Ecto neural progenitor cell (in vitro differentiated cells): ENCODE measurements at regions not wholly inside any gene's neighbourhood (a gene's known extent, or its start where the extent isn't known, plus 50 kb on each side); places are given as distances from the start of the nearest gene placed in this dataset.
A peak's percentile ranks its signal among the peaks of the same experiment; 100 is the strongest.

Experiments
- DNase-seq: peaks from one replicate; pipeline ENCODE4 v3.0.0-alpha.2; 2018; ENCODE audit warnings: low spot score

DNA sequence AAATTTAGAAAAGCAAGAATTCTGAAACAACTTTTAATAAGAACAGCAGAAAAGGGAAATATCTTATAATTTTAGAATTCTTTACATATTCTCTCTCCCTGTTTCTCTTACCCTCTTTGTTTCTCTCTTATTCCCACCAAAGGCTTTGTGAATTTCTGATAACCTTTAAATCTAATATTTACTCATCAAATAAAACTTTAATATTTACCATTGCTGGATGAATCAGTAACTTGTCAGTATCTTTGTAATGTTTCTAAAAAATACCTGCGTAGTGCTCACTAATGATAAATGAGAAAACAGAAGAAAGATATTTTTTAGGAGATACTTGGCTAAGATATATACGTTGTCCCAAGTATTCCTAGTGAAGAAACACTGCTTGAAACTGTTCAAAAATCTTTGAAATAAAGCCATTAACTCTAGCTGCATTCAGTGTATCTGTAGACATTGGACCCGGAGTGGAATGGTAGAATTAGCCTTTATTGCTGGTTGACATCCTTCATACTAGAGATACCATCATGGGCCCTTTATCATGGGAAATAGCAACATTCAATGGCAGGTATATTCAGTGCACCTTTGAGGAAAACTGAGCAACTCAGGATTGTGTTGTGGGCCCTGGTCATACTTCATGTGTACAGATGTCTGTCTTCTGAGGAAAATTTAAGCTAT lies 2160.4 kb downstream of the MAT2B start:
- DNase-seq, result no peak

DNA sequence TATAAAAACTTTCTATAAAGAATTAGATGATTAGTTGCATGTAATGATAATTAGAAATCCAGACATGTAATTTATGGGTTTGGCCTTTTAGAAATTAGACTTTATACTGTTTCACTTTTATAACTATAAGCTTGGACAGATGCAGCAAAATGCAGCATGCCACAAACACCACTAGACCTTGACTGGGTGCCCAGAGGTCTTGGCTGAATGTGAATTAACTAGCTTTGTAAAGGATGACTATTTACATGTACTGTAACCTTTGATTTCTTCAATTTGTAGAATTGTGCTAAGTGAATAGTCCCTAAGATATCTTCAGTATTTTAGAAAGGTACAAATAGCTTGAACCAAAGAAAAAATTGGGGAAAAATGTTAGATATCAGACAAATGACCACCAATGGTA lies 2168.1 kb downstream of the MAT2B start:
- no peak for DNase-seq

DNA sequence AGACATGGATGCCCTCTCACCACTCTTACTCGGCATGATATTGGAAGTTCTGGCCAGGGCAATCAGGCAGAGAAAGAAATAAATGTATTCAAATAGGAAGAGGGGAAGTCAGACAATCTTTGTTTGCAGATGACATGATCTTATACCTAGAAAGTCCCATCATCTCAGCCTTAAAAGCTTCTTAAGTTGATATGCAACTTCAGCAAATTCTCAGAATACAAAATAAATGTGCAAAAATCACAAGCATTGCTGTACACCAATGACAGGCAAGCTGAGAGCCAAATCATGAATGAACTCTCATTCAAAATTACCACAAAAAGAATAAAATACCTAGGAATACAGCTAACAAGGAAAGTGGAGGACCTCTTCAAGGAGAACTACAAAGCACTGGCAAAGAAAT lies 2190.4 kb downstream of the MAT2B start:
- no peak for DNase-seq

GRCh38 chr5:165705960-165706359 lies 2200.5 kb downstream of the MAT2B start:
- no peak for DNase-seq

DNA sequence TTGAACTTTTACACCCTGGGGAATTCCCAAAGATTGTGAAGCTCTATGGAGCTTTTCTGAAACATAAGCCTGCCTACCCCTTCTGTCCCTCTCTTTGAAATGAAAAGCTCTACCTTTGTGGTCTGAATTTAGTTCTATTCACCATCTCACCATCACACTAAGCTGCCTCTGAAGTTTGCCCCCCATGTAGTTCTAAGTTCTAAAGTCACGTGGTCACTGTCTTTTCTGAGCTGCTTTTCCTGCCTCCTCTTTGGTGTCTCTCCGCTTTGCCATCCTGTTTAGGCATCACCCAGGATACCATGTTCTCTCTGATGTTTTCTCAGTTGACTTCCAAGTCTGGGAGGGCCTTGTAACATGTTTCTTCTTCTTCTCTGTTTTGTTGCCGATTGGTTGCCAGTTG lies 2206.6 kb downstream of the MAT2B start:
- no peak for DNase-seq

- DNase-seq, result no peak
Measured at GRCh38 chr5:165714598-165714997, 2209.2 kb downstream of the MAT2B start.

GRCh38 chr5:165720901-165721300 lies 2215.5 kb downstream of the MAT2B start:
- no peak for DNase-seq

DNA sequence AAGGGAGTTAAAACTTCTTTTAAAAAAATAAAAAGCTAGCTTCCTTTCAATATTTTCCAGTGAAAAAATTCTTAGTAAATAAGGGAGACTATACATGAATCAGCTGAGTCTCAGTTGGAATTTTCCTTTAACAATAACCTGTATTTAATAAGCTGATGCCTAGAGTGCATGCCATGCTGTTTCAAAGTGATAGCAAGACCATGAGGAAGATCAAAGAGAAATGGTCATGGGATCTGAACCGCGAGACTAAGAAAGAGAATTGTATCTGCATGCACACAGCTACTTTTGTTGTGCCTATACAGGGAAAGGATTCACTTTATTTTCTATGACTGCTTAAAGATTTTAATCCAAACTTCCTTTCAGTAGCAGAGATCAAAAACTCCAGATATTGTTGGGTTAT lies 2217.0 kb downstream of the MAT2B start:
- no peak for DNase-seq

- no peak for DNase-seq
Measured at GRCh38 chr5:165723931-165724330, 2218.5 kb downstream of the MAT2B start.

DNA sequence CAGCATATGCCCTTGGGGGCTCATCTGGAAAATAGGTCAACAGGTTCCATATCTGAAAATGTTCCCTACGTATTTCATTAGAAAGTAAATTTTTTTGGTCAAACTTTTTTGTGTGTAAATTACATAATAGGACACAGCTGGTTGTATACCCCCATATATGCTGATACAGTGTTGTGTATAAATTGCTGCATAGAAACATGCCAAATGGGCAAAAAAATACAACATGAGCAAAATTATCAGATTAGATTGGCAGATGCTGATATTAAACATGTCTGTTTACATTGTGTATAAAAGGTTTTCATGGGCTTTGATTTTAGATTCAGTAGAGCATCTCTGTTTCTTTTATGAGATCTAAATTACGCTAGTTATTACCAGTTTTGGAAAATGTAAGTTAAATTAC lies 2223.0 kb downstream of the MAT2B start:
- no peak for DNase-seq

GRCh38 chr5:165735388-165735787 lies 2230.0 kb downstream of the MAT2B start:
- no peak for DNase-seq

DNA sequence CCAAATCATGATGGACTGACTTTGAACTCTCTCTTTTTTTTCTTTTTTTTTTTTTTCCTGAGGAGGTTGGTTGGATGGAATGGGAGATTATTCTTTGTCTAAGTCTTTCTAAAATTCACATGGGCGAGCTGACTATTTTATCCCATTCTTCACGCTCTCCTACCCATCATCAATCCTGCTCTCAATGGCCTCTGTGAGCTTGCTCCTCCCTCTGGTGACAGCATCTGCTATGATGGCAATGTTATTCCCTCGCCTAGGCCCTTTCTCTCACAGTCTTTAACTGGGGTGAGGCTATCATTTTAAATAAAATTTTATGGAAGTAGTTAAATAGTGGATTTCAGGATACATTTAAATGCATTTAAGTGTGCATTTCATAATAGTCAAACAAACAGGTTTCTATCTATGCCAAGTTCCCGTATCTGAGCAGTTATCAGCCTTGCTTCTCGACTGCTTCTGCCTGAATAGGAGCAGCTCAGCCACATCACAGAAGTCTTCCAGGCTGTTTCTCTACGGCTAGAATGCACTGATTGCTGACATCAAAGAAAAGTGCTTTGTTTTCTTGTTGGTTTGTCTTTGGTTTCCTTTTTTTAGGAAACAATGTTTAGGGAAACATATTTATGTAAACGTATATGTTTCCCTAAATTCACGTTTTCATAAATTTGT lies 2233.8 kb downstream of the MAT2B start:
- no peak for DNase-seq

DNA sequence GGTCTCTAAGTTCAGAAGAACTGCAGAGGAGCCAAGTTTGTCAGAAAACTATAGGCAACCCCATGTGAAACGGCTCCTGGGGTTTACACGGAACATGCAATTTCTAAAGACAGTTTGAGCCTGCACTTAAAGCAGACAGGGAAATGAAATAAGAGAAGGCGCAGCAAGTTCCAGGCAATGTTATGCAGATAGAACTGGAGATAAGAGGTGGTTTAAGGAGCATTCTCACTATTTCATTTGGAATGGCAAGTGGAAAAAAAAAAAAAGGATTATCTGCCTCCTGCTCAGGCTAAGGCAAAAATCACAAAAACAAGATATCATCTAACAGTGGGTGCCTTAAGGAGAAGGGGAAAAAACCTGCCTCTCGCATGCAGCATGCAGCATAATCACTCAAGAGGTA lies 2252.4 kb downstream of the MAT2B start:
- DNase-seq, result no peak

- DNase-seq, result no peak
Measured at GRCh38 chr5:165775111-165775510, 2269.7 kb downstream of the MAT2B start.

- DNase-seq, result no peak
Measured at GRCh38 chr5:165779505-165779904, 2274.1 kb downstream of the MAT2B start.

- no peak for DNase-seq
Measured at GRCh38 chr5:165780901-165781300, 2275.5 kb downstream of the MAT2B start.

GRCh38 chr5:165781738-165782137 lies 2276.3 kb downstream of the MAT2B start:
- no peak for DNase-seq

DNA sequence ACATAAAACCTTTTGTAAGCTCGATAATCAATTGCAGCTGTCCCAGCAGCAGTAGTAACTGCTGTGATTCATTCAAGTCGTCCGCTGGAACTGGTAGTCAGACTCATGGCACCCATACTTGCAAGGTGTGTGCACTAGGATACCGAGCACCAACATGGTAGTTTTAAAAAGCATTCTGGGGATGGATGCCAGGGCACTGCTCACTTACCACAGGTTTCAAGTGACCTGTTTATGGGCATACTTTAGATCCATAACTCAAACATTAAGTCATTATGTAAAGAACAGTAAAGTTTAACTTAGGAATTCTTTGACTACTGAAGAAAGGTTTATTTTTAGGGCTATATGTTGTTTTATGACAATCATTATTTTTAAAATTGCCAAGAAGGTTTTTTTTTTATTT lies 2277.6 kb downstream of the MAT2B start:
- no peak for DNase-seq

DNA sequence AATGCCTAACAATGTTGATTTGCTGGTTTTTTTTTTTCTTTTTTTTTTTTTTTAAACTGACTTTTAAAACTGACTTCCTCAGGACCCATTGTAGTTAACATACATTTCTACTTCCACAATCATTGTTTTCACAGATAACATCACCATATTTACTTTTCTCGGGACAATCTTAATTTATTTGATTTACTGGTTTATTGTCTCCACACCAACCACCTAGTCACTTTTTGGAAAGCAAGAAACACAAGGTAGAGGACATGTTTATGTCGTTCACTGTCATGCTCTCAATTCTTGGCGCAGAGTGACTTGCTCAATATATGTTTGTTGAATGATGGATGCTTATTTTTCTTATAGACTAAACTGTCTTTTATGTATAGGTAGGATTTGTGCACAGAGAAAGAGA lies 2280.7 kb downstream of the MAT2B start:
- no peak for DNase-seq

- no peak for DNase-seq
Measured at GRCh38 chr5:165795073-165795472, 2289.7 kb downstream of the MAT2B start.

- peak; percentile 45 for DNase-seq
Measured at GRCh38 chr5:165805756-165806155, 2300.3 kb downstream of the MAT2B start.

GRCh38 chr5:165808335-165808734 lies 2302.9 kb downstream of the MAT2B start:
- DNase-seq, result no peak

GRCh38 chr5:165809914-165810313 lies 2304.5 kb downstream of the MAT2B start:
- no peak for DNase-seq

- DNase-seq, result no peak
Measured at GRCh38 chr5:165829504-165829903, 2324.1 kb downstream of the MAT2B start.
